IMR-90 (cell line): ENCODE measurements at regions not wholly inside any gene's neighbourhood (a gene's known extent, or its start where the extent isn't known, plus 50 kb on each side); places are given as distances from the start of the nearest gene placed in this dataset.

Experiments used
- ATAC-seq: fragments of 200-7000 bp; cut with Tn5 transposase; 2 replicates; pipeline ENCODE4 v1.9.1; 2020; ENCODE audit warnings: low read depth, mild to moderate bottlenecking, moderate library complexity
- BruUV-seq: library from RNA; stranded (reverse); fragments of 400-500 nt; replicated peaks from 2 replicates; lab custom pipeline; 2021; lab: Mats Ljungman, UMichigan
- CTCF ChIA-PET: fragments of 300-600 bp; formaldehyde crosslinking; extraction: SDS; loops from one replicate; lab custom pipeline; 2021; ENCODE audit warnings: antibody characterized with exemption; lab: Yijun Ruan, JAX
- POLR2A ChIA-PET: fragments of 300-600 bp; sonication (Branson Sonifier 250); formaldehyde crosslinking; loops from one replicate; lab custom pipeline; 2022; ENCODE audit warnings: antibody characterized with exemption; ENCODE audit not compliant: unreplicated experiment; lab: Charles Lee
- DNase-seq: peaks from one replicate; pipeline ENCODE4 v3.0.0; 2013
- H2AFZ ChIP-seq: replicated peaks from 2 replicates; pipeline ENCODE3; 2013; ENCODE audit warnings: low read length, mild to moderate bottlenecking; ENCODE audit not compliant: poor library complexity
- H2AK5ac ChIP-seq: 2 replicates; pipeline ENCODE4 v1.6.1; 2013; ENCODE audit warnings: low read depth, low read length, inconsistent platforms
- H2AK9ac ChIP-seq: replicated peaks from 2 replicates; pipeline ENCODE3; 2013; ENCODE audit warnings: mild to moderate bottlenecking, low read depth, low read length, moderate library complexity; ENCODE audit not compliant: poor library complexity
- H2BK120ac ChIP-seq: 2 replicates; pipeline ENCODE4 v1.6.1; 2013; ENCODE audit warnings: low read depth, low read length, inconsistent platforms
- H2BK15ac ChIP-seq: 3 replicates; pipeline ENCODE4 v1.6.1; 2013; ENCODE audit warnings: low read depth, low read length, inconsistent platforms
- H2BK20ac ChIP-seq: 2 replicates; pipeline ENCODE4 v1.6.1; 2013; ENCODE audit warnings: low read depth, mild to moderate bottlenecking, inconsistent platforms, low read length, moderate library complexity
- H2BK5ac ChIP-seq: 2 replicates; pipeline ENCODE4 v1.6.1; 2013; ENCODE audit warnings: mild to moderate bottlenecking, low read depth, low read length, inconsistent platforms; ENCODE audit not compliant: poor library complexity, severe bottlenecking
- H3K14ac ChIP-seq: replicated peaks from 2 replicates; pipeline ENCODE4 v1.6.1; 2013; ENCODE audit warnings: low read depth, low read length, inconsistent platforms
- H3K18ac ChIP-seq: 2 replicates; pipeline ENCODE4 v1.6.1; 2013; ENCODE audit warnings: low read depth, low read length, control low read depth
- H3K23ac ChIP-seq: 2 replicates; pipeline ENCODE4 v1.6.1; 2013; ENCODE audit warnings: low read depth, low read length, inconsistent platforms
- H3K27ac ChIP-seq: 2 replicates; pipeline ENCODE4 v1.5.1; 2013; ENCODE audit warnings: mild to moderate bottlenecking, control low read depth, low read length; ENCODE audit not compliant: insufficient read depth
- H3K27me3 ChIP-seq: 2 replicates; pipeline ENCODE4 v1.6.1; 2013; ENCODE audit warnings: low read length; ENCODE audit not compliant: control insufficient read depth, insufficient read depth
- H3K36me3 ChIP-seq: 2 replicates; pipeline ENCODE4 v1.6.1; 2013; ENCODE audit warnings: low read length, mixed read lengths; ENCODE audit not compliant: control insufficient read depth, insufficient read depth
- H3K4ac ChIP-seq: 2 replicates; pipeline ENCODE4 v1.6.1; 2013; ENCODE audit warnings: low read depth, low read length, inconsistent platforms
- H3K4me1 ChIP-seq: 2 replicates; pipeline ENCODE4 v1.6.1; 2013; ENCODE audit warnings: low read length, mixed read lengths; ENCODE audit not compliant: control insufficient read depth, insufficient read depth
- H3K4me2 ChIP-seq: 2 replicates; pipeline ENCODE4 v1.6.1; 2013; ENCODE audit warnings: low read depth, mild to moderate bottlenecking, control low read depth, low read length, moderate library complexity
- H3K4me3 ChIP-seq: 2 replicates; pipeline ENCODE4 v1.5.1; 2013; ENCODE audit warnings: low read depth, mild to moderate bottlenecking, control low read depth, low read length, moderate library complexity; ENCODE audit not compliant: insufficient read depth
- H3K56ac ChIP-seq: 2 replicates; pipeline ENCODE4 v1.6.1; 2013; ENCODE audit warnings: low read length, inconsistent platforms; ENCODE audit not compliant: insufficient read depth; ENCODE audit errors: extremely low read depth
- H3K79me1 ChIP-seq, 2 experiments: 2 replicates each; pipeline ENCODE4 v1.6.1; 2013; ENCODE audit warnings: low read length in 2 of 2, inconsistent platforms in 1 of 2, low read depth in 1 of 2
- H3K9ac ChIP-seq: 2 replicates; pipeline ENCODE4 v1.6.1; 2013; ENCODE audit warnings: low read depth, low read length, control low read depth
- H3K9me1 ChIP-seq: 2 replicates; pipeline ENCODE4 v1.6.1; 2013; ENCODE audit warnings: low read length, inconsistent platforms; ENCODE audit not compliant: insufficient read depth
- H3K9me3 ChIP-seq: 2 replicates; pipeline ENCODE4 v1.6.1; 2013; ENCODE audit warnings: low read length; ENCODE audit not compliant: control insufficient read depth, insufficient read depth
- H4K20me1 ChIP-seq: 2 replicates; pipeline ENCODE4 v1.6.1; 2013; ENCODE audit warnings: low read length, inconsistent platforms; ENCODE audit not compliant: insufficient read depth
- H4K5ac ChIP-seq: 2 replicates; pipeline ENCODE4 v1.6.1; 2013; ENCODE audit warnings: mild to moderate bottlenecking, low read depth, low read length, control low read depth
- H4K8ac ChIP-seq, 2 experiments: 2 replicates each; pipeline ENCODE4 v1.6.1; 2013; ENCODE audit warnings: low read depth in 2 of 2, low read length in 2 of 2, control low read depth in 1 of 2, inconsistent platforms in 1 of 2
- H4K91ac ChIP-seq: 2 replicates; pipeline ENCODE4 v1.6.1; 2013; ENCODE audit warnings: low read depth, low read length, inconsistent platforms; ENCODE audit not compliant: insufficient read depth
- BHLHE40 ChIP-seq: fragments of 150-350 bp; IDR thresholded peaks from 2 replicates; pipeline ENCODE4 v1.6.1; 2016; ENCODE audit warnings: mild to moderate bottlenecking, low read depth, low read length
- CEBPB ChIP-seq: IDR thresholded peaks from 2 replicates; pipeline ENCODE4 v1.6.1; 2012; ENCODE audit warnings: low read depth, low read length, improper control_type of control experiment
- CHD1 ChIP-seq: IDR thresholded peaks from 2 replicates; pipeline ENCODE4 v1.6.1; 2012; ENCODE audit warnings: low read depth, low read length, improper control_type of control experiment
- FOS ChIP-seq: fragments of 150-350 bp; IDR thresholded peaks from 2 replicates; pipeline ENCODE4 v1.6.1; 2016; ENCODE audit warnings: low read depth, low read length
- MAFK ChIP-seq: IDR thresholded peaks from 2 replicates; pipeline ENCODE4 v1.6.1; 2012; ENCODE audit warnings: low read depth, low read length, improper control_type of control experiment
- MAZ ChIP-seq: IDR thresholded peaks from 2 replicates; pipeline ENCODE4 v1.6.1; 2012; ENCODE audit warnings: low read depth, mild to moderate bottlenecking, low read length, improper control_type of control experiment, moderate library complexity, borderline replicate concordance
- MXI1 ChIP-seq: IDR thresholded peaks from 2 replicates; pipeline ENCODE4 v1.6.1; 2012; ENCODE audit warnings: low read depth, mild to moderate bottlenecking, low read length, moderate library complexity, borderline replicate concordance
- NFE2L2 ChIP-seq: fragments of 150-350 bp; IDR thresholded peaks from 2 replicates; pipeline ENCODE4 v1.6.1; 2016; ENCODE audit warnings: low read depth, mild to moderate bottlenecking, low read length
- POLR2A ChIP-seq: IDR thresholded peaks from 2 replicates; pipeline ENCODE4 v1.6.1; 2012; ENCODE audit warnings: mild to moderate bottlenecking, low read depth, low read length
- RAD21 ChIP-seq: IDR thresholded peaks from 2 replicates; pipeline ENCODE4 v1.6.1; 2012; ENCODE audit warnings: low read length, improper control_type of control experiment
- RCOR1 ChIP-seq: IDR thresholded peaks from 2 replicates; pipeline ENCODE4 v1.6.1; 2012; ENCODE audit warnings: mild to moderate bottlenecking, low read length, improper control_type of control experiment; ENCODE audit not compliant: insufficient replicate concordance
- RFX5 ChIP-seq: IDR thresholded peaks from 2 replicates; pipeline ENCODE4 v1.8.0; 2012; ENCODE audit warnings: low read depth, mild to moderate bottlenecking, low read length, moderate library complexity
- SMC3 ChIP-seq: fragments of 150-350 bp; IDR thresholded peaks from 2 replicates; pipeline ENCODE4 v1.6.1; 2016; ENCODE audit warnings: low read depth, mild to moderate bottlenecking, antibody characterized with exemption, low read length, moderate library complexity
- dilution Hi-C: fragments of 300-500 bp; cut with HindIII; formaldehyde crosslinking; loops from one replicate; pipeline ENCODE4 v1.14.3; 2018; ENCODE audit warnings: low sequenced_read_pairs; ENCODE audit not compliant: unreplicated experiment
- in situ Hi-C: fragments of 300-500 bp; cut with MboI; formaldehyde crosslinking; loops from 3 replicates; pipeline ENCODE4 v1.14.3; 2019; ENCODE audit warnings: low sequenced_read_pairs, inconsistent platforms, mixed read lengths
- intact Hi-C: fragments of 100-400 bp; cut with micrococcal nuclease; formaldehyde crosslinking; loops from 2 replicates; pipeline ENCODE4 v1.10.0; 2022
- TF ChIP-seq, protein P1 (sequence below): fragments of 150-350 bp; IDR thresholded peaks from 2 replicates; pipeline ENCODE4 v1.6.1; 2016; ENCODE audit warnings: low read depth, mild to moderate bottlenecking, low read length, moderate library complexity, borderline replicate concordance
- TF ChIP-seq, protein P2 (sequence below): fragments of 150-350 bp; IDR thresholded peaks from 2 replicates; pipeline ENCODE4 v1.6.1; 2017; ENCODE audit warnings: mild to moderate bottlenecking, antibody characterized with exemption, low read length, low read depth
- TF ChIP-seq, protein P3 (sequence below): conservative IDR thresholded peaks from 2 replicates; pipeline ENCODE4 v1.5.1; 2012; ENCODE audit warnings: mild to moderate bottlenecking, low read depth, low read length, improper control_type of control experiment

DNA sequence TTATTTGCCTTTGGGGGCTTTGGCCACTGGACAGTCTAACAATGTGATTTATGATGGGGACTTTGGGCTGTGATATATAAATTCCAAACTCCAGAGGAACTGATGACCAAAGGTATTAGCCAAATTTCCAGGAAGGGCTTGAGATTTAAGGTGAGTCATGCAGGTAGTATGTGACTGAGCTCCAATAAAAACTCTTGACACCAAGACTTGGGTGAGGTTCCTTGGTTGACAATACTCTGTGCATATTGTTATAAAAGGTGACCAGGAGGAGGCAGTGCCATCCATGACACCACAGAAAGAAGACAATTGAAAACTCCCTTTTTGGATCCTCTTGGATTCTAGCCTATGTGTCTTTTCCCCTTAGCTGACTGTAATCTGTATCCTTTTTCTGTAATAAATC, 392.7 kb upstream of the LRRC7 start:
- Histone ChIP-seq H3K23ac (no peak overlapping the region), H3K27ac (no peak overlapping the region), H3K27me3 (no peaks in the 10 kb centered on the region), H3K9me3 (no peaks in the 10 kb centered on the region), H3K9me1 (no peaks in the 10 kb centered on the region), H3K4me1 (no peaks in the 10 kb centered on the region), H3K4me3 (no peak overlapping the region), H2BK5ac (no peak overlapping the region), H4K91ac (no peak overlapping the region), H2AK9ac (no peak overlapping the region), H2BK20ac (no peak overlapping the region), H4K20me1 (no peaks in the 10 kb centered on the region), H3K14ac (no peak overlapping the region), H4K8ac (no peak overlapping the region), H3K4ac (no peak overlapping the region), H2AFZ (no peak overlapping the region), H3K9ac (no peak overlapping the region), H2AK5ac (no peak overlapping the region), H3K4me2 (no peak overlapping the region), H4K5ac (no peak overlapping the region), H3K56ac (no peak overlapping the region), H3K18ac (no peak overlapping the region), H2BK120ac (no peak overlapping the region), H3K36me3 (no peaks in the 10 kb centered on the region), H2BK15ac (no peak overlapping the region), H3K79me1 (no peaks in the 10 kb centered on the region)
- ChIA-PET POLR2A (no interaction called here), CTCF (interaction anchor here (0.5 kb wide), 1 partner anchor 25 kb away, joined by 4 read pairs; no protein-coding TSS in a partner anchor)
- dilution Hi-C loops = no loop called here
- no TSS peak for BruUV-seq
- DNase-seq (no peak), ATAC-seq (no peak)
- in situ Hi-C loops = no loop called here
- TF ChIP-seq RFX5 (no peak), BHLHE40 (no peak), CEBPB (no peak), CHD1 (no peak), RAD21 (no peak), FOS (no peak), NFE2L2 (no peak), RCOR1 (no peak), SMC3 (no peak), MAZ (no peak), MAFK (no peak), POLR2A (no peak), MXI1 (no peak)
- TF ChIP-seq, protein P1, sequence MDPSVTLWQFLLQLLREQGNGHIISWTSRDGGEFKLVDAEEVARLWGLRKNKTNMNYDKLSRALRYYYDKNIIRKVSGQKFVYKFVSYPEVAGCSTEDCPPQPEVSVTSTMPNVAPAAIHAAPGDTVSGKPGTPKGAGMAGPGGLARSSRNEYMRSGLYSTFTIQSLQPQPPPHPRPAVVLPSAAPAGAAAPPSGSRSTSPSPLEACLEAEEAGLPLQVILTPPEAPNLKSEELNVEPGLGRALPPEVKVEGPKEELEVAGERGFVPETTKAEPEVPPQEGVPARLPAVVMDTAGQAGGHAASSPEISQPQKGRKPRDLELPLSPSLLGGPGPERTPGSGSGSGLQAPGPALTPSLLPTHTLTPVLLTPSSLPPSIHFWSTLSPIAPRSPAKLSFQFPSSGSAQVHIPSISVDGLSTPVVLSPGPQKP = no peak
- TF ChIP-seq, protein P2, sequence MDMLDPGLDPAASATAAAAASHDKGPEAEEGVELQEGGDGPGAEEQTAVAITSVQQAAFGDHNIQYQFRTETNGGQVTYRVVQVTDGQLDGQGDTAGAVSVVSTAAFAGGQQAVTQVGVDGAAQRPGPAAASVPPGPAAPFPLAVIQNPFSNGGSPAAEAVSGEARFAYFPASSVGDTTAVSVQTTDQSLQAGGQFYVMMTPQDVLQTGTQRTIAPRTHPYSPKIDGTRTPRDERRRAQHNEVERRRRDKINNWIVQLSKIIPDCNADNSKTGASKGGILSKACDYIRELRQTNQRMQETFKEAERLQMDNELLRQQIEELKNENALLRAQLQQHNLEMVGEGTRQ = no peak
- TF ChIP-seq, protein P3, sequence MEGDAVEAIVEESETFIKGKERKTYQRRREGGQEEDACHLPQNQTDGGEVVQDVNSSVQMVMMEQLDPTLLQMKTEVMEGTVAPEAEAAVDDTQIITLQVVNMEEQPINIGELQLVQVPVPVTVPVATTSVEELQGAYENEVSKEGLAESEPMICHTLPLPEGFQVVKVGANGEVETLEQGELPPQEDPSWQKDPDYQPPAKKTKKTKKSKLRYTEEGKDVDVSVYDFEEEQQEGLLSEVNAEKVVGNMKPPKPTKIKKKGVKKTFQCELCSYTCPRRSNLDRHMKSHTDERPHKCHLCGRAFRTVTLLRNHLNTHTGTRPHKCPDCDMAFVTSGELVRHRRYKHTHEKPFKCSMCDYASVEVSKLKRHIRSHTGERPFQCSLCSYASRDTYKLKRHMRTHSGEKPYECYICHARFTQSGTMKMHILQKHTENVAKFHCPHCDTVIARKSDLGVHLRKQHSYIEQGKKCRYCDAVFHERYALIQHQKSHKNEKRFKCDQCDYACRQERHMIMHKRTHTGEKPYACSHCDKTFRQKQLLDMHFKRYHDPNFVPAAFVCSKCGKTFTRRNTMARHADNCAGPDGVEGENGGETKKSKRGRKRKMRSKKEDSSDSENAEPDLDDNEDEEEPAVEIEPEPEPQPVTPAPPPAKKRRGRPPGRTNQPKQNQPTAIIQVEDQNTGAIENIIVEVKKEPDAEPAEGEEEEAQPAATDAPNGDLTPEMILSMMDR = no peak
- intact Hi-C loops = no loop called here
